GM18868 (cell line): ENCODE measurements at regions not wholly inside any gene's neighbourhood (a gene's known extent, or its start where the extent isn't known, plus 50 kb on each side); places are given as distances from the start of the nearest gene placed in this dataset.
"Not testable (repeated sequence)": the region's sequence is repeated elsewhere in the genome, so short reads cannot be mapped to it uniquely, and the experiment has no call there.

Experiments
- ATAC-seq: cut with Tn5 transposase; IDR thresholded peaks from one replicate; pipeline ENCODE4 v1.9.1; 2021; ENCODE audit warnings: mild to moderate bottlenecking, moderate library complexity; ENCODE audit not compliant: unreplicated experiment

GRCh38 chr17:33560165-33560564 lies 267.1 kb upstream of the ASIC2 start:
- ATAC-seq, result no peak

- no peak for ATAC-seq
Measured at GRCh38 chr17:33560871-33561270, 267.8 kb upstream of the ASIC2 start.

GRCh38 chr17:33561569-33562334 lies 268.7 kb upstream of the ASIC2 start:
- ATAC-seq, result no peak

GRCh38 chr17:33562792-33563191 lies 269.7 kb upstream of the ASIC2 start:
- ATAC-seq, result no peak

GRCh38 chr17:33564146-33564545 lies 271.1 kb upstream of the ASIC2 start:
- ATAC-seq, result no peak

GRCh38 chr17:33567223-33567622 lies 274.1 kb upstream of the ASIC2 start:
- no peak for ATAC-seq

- no peak for ATAC-seq
Measured at GRCh38 chr17:33572615-33573014, 279.5 kb upstream of the ASIC2 start.

GRCh38 chr17:33574942-33575445 lies 281.9 kb upstream of the ASIC2 start:
- ATAC-seq, result no peak

GRCh38 chr17:33579740-33580139 lies 286.6 kb upstream of the ASIC2 start:
- not testable (repeated sequence) for ATAC-seq

GRCh38 chr17:33580215-33580614 lies 287.1 kb upstream of the ASIC2 start:
- no peak for ATAC-seq

GRCh38 chr17:33582661-33583060 lies 289.6 kb upstream of the ASIC2 start:
- no peak for ATAC-seq

- no peak for ATAC-seq
Measured at GRCh38 chr17:33583518-33584417, 290.7 kb upstream of the ASIC2 start.

GRCh38 chr17:33593991-33594390 lies 300.9 kb upstream of the ASIC2 start:
- no peak for ATAC-seq

GRCh38 chr17:33595828-33596227 lies 302.7 kb upstream of the ASIC2 start:
- no peak for ATAC-seq

GRCh38 chr17:33596899-33597298 lies 303.8 kb upstream of the ASIC2 start:
- ATAC-seq, result no peak

- no peak for ATAC-seq
Measured at GRCh38 chr17:33598797-33599196, 305.7 kb upstream of the ASIC2 start.

- no peak for ATAC-seq
Measured at GRCh38 chr17:33602981-33603380, 309.9 kb upstream of the ASIC2 start.

- ATAC-seq, result no peak
Measured at GRCh38 chr17:33603789-33604188, 310.7 kb upstream of the ASIC2 start.

- no peak for ATAC-seq
Measured at GRCh38 chr17:33611532-33611931, 318.4 kb upstream of the ASIC2 start.

- no peak for ATAC-seq
Measured at GRCh38 chr17:33615861-33616260, 322.8 kb upstream of the ASIC2 start.

- ATAC-seq, result no peak
Measured at GRCh38 chr17:33623841-33624240, 330.7 kb upstream of the ASIC2 start.
